ENCODE measurements at regions not wholly inside any gene's neighbourhood (a gene's known extent, or its start where the extent isn't known, plus 50 kb on each side); places are given as distances from the start of the nearest gene placed in this dataset.

DNA sequence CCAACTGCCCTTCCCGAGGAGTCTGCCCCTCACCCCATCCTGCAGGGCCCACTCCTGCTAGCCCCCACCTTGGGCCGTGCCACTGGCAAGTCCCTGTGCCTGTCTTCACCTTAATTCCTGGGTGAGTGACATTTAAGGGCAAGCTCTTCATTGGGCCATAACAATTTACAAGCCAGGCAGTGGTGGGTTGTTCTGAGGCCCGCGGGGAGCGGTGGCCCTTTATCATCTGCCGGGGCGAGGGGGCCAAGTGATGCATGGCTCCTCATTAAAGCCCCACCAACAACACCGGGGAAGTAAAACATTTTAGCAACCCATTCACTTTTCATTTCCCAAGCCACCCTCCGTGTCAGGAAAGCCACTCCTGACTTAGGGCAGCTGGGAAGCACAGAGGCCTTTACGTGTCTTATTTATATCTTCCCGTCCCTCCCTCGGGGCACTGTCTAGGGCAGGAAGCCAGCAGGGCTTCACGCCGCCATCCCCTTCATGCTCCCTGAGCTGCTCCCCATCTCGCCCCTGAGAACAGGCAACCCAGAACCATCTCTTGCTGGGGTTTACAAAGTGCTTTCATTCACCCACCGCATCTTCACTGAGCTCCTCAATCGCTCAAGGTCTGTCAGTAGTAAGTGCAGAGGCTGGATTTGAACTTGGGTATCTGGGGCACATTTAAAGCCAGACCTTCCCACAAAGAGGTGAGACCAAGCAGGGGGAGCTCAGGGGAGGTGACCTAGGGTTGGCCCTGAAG, 55.5 kb upstream of the CCDC167 start:
- DNase-seq (ENCODE audit: low read depth in 1 of 2, low spot score in 1 of 2): no peak
- H3K27ac ChIP-seq: peak overlapping the region; percentile 54
- no peaks in the 10 kb centered on the region for H3K9me3 ChIP-seq (ENCODE audit: low read depth)
- TF ChIP-seq, protein P1, sequence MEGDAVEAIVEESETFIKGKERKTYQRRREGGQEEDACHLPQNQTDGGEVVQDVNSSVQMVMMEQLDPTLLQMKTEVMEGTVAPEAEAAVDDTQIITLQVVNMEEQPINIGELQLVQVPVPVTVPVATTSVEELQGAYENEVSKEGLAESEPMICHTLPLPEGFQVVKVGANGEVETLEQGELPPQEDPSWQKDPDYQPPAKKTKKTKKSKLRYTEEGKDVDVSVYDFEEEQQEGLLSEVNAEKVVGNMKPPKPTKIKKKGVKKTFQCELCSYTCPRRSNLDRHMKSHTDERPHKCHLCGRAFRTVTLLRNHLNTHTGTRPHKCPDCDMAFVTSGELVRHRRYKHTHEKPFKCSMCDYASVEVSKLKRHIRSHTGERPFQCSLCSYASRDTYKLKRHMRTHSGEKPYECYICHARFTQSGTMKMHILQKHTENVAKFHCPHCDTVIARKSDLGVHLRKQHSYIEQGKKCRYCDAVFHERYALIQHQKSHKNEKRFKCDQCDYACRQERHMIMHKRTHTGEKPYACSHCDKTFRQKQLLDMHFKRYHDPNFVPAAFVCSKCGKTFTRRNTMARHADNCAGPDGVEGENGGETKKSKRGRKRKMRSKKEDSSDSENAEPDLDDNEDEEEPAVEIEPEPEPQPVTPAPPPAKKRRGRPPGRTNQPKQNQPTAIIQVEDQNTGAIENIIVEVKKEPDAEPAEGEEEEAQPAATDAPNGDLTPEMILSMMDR (IDR thresholded peaks at IDR 0.05; ENCODE audit: low read depth, low read length): no peak
- H3K27me3 ChIP-seq: no peaks in the 10 kb centered on the region
- H3K4me3 ChIP-seq: no peak overlapping the region
- H3K4me1 ChIP-seq (ENCODE audit: low read depth): peaks cover 39% of the 10 kb centered on the region
- H3K36me3 ChIP-seq: no peaks in the 10 kb centered on the region

DNA sequence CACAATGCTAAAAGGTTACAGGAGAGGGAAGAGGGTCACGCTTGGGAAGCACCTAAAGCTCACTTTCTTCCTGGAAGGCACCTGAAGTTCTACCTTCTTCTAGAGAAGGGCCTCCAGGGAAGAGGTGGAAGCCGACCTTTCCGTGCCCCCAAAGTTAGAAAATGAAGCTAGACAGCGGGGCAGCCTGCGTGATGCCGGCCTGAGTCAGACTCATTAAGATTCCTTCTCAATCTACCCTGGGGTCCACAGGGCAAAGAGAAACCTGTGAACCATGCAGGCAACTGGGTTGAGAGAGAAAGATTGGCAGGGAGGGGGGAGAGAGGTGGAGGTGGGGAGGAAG, 54.8 kb upstream of the CCDC167 start:
- Histone ChIP-seq H3K27me3 (no peaks in the 10 kb centered on the region), H3K4me3 (no peak overlapping the region), H3K36me3 (no peaks in the 10 kb centered on the region), H3K27ac (peak overlapping the region; percentile 54), H3K9me3 (ENCODE audit: low read depth) (no peaks in the 10 kb centered on the region), H3K4me1 (ENCODE audit: low read depth) (peaks cover 35% of the 10 kb centered on the region)
- DNase-seq (ENCODE audit: low read depth in 1 of 2, low spot score in 1 of 2): no peak
- TF ChIP-seq, protein P1 (IDR thresholded peaks at IDR 0.05; ENCODE audit: low read depth, low read length): no peak

DNA sequence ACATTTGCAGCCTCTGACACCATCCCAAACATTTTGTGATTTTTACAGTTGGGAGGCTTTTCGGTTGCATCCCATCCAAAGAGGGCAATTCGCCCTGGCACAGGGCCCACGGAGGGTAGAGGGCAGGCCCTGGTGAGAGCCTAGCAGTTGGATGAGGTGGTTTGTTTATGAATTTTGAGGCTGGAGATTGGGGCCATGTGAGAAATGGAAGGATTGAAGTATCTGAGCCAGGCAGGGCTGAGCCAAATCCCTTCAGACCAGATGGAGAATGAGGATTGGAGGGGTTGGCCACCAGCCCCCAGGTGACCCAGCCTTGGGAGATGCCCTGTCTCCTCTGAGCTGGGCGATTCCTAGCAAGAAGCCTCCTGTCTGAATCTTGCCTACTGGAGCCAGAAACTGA, 52.6 kb upstream of the CCDC167 start:
- Histone ChIP-seq H3K27ac (peak overlapping the region; percentile 63), H3K9me3 (ENCODE audit: low read depth) (no peaks in the 10 kb centered on the region), H3K27me3 (no peaks in the 10 kb centered on the region), H3K4me3 (no peak overlapping the region), H3K4me1 (ENCODE audit: low read depth) (peaks cover 35% of the 10 kb centered on the region), H3K36me3 (no peaks in the 10 kb centered on the region)
- TF ChIP-seq, protein P1 (IDR thresholded peaks at IDR 0.05; ENCODE audit: low read depth, low read length): no peak
- no peak for DNase-seq (ENCODE audit: low read depth in 1 of 2, low spot score in 1 of 2)

DNA sequence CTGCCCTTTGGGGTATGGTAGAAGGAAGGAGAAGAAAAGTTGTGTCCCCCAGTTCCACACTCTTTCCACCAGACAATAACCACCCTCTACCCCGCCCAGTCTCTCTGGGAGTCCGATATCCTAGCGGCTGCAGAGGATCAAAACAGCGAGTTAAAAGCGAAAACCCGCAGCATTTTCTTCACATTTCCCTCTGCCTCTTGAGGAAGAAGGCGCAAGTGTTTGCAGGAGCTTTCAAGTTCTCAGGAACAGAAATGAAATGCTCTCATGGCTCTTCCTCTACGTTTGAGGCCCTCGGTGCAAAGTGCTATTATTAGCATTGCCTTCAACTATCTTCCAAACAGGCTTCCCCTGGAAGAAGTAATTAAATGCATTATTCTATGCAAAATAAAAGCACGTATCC, 52.2 kb upstream of the CCDC167 start:
- Histone ChIP-seq H3K36me3 (no peaks in the 10 kb centered on the region), H3K27me3 (no peaks in the 10 kb centered on the region), H3K4me1 (ENCODE audit: low read depth) (peaks cover 35% of the 10 kb centered on the region), H3K27ac (peak overlapping the region; percentile 63), H3K4me3 (no peak overlapping the region), H3K9me3 (ENCODE audit: low read depth) (no peaks in the 10 kb centered on the region)
- no peak for DNase-seq (ENCODE audit: low read depth in 1 of 2, low spot score in 1 of 2)
- TF ChIP-seq, protein P1 (IDR thresholded peaks at IDR 0.05; ENCODE audit: low read depth, low read length): no peak

DNA sequence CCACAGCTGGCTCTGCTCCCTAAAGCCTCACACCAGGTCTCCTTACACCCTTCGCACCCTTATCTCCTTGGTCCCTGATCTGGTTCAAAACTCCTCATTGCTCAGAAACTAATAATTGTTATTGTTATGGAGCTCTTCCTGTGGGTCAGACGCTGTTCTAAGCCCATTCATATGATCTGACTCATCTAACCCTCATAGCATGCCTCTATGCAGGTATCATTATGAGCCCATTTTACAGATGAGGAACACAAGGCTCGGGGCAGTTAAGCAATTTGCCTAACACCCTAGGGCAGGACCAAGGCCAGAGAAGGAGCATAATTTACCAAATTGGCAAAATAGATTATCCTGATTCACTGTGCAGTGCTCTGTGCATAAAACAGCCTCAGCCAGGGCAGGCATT, 51.8 kb upstream of the CCDC167 start:
- H3K9me3 ChIP-seq (ENCODE audit: low read depth): no peaks in the 10 kb centered on the region
- TF ChIP-seq, protein P1 (IDR thresholded peaks at IDR 0.05; ENCODE audit: low read depth, low read length): no peak
- H3K4me3 ChIP-seq: no peak overlapping the region
- H3K4me1 ChIP-seq (ENCODE audit: low read depth): peaks cover 35% of the 10 kb centered on the region
- no peak for DNase-seq (ENCODE audit: low read depth in 1 of 2, low spot score in 1 of 2)
- H3K27me3 ChIP-seq: no peaks in the 10 kb centered on the region
- H3K27ac ChIP-seq: peak overlapping the region; percentile 63
- H3K36me3 ChIP-seq: no peaks in the 10 kb centered on the region

Data from cardiac muscle cell (in vitro differentiated cells and primary cell).